ENCODE measurements at regions not wholly inside any gene's neighbourhood (a gene's known extent, or its start where the extent isn't known, plus 50 kb on each side); places are given as distances from the start of the nearest gene placed in this dataset.

- no peak for TF ChIP-seq POLR2AphosphoS5 (IDR thresholded peaks at IDR 0.05)
- TF ChIP-seq CTCF (IDR thresholded peaks at IDR 0.05), result no peak
- no peak for TF ChIP-seq POLR2A (IDR thresholded peaks at IDR 0.05)
- no peak for TF ChIP-seq EP300 (IDR thresholded peaks at IDR 0.05)
Observed at GRCh38 chr7:69309601-69310000, 288.7 kb upstream of the AUTS2 start.
